NCI-H187 treated with DMSO at 0.1 percent for 48 hours (cell line): ENCODE measurements at regions not wholly inside any gene's neighbourhood (a gene's known extent, or its start where the extent isn't known, plus 50 kb on each side); places are given as distances from the start of the nearest gene placed in this dataset.
"Not testable (repeated sequence)": the region's sequence is repeated elsewhere in the genome, so short reads cannot be mapped to it uniquely, and the experiment has no call there.

Experiments
- DNase-seq: peaks from one replicate; lab custom pipeline; 2025; lab: John Stamatoyannopoulos, UW

GRCh38 chr16:10275214-10275996 lies 93.2 kb upstream of the GRIN2A start:
- DNase-seq, result not testable (repeated sequence)

DNA sequence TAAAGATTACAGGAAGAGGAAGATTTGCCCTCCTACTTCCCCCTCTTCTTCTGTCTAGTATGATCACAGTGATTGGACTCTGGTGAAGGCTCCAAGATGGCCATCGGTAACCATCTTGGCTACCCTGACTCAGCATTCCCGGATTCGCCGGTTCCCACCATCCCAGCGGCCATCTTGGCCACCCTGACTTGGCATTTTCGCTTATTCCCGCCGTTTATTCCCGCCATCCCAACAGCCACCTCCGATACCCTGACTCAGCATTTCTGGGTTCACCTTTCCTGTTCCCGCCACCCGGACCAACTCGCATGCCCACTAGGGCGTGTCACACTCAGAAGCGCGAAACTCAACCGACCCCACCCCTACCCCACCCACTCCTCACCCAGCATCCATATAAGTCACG lies 95.4 kb upstream of the GRIN2A start:
- no peak for DNase-seq

DNA sequence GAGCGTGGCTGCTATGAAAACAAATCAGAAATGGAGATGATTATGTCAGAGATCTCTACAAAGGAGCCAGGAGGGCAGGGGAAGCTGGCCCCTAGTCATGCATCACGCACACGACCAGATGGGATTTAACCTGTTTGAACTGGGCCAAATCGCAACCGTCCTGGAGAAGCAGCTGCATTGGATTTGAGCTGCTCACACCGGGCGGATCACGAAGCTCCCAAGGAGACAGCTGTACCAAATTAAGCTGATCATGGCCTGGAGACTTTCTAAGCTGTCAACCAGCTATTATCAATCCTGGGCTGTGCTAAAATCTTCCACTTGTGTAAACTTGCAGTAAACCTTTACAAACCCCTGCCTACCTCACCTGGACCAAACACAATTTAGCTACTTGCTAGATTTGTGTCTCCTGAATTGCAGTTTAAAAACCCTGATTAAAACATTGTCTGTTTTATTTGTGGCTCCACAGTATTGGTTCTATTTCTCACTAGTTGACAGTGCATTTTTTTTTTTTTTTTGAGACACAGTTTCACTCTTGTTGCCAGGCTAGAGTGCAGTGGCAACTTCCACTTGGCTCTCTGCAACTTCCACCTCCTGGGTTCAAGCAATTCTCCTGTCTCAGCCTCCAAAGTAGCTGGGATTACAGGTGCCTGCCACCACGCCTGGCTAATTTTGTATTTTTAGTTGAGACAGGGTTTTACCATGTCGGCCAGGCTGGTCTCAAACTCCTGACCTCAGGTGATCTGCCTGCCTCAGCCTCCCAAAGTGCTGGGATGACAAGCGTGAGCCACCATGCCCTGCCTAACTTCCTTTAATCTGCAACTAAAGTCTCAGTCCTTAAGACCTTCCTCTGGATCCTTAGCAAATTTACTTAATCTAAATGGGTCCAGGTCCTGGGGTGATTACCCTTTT lies 98.3 kb upstream of the GRIN2A start:
- DNase-seq, result no peak

- DNase-seq, result no peak
These were observed 100.1 kb upstream of the GRIN2A start for GRCh38 chr16:10282367-10282766.

GRCh38 chr16:10283246-10283645 lies 101.0 kb upstream of the GRIN2A start:
- not testable (repeated sequence) for DNase-seq

- not testable (repeated sequence) for DNase-seq
These were observed 95.3 kb upstream of the ATF7IP2 start for GRCh38 chr16:10290467-10291105.

- not testable (repeated sequence) for DNase-seq
These were observed 93.7 kb upstream of the ATF7IP2 start for GRCh38 chr16:10292197-10292596.

GRCh38 chr16:10292976-10293375 lies 92.9 kb upstream of the ATF7IP2 start:
- not testable (repeated sequence) for DNase-seq

DNA sequence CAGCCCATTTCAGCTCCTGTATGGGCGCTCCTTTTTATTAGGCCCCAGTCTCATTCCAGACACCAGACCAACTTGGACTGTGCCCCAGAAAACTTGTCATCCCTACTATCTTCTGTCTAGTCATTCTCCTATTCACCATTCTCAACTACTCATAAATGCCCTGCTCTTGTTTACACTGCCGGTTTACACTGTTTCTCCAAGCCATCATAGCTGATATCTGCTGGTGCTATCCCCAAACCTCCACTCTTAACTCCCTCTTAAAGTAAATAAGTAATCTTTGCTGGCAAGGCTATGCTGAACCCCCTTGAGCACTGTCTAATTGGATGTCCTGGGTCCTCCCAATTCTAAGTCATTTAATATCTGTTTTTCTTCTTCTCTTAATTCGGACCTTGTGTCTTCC lies 91.7 kb upstream of the ATF7IP2 start:
- DNase-seq, result not testable (repeated sequence)

- DNase-seq, result no peak
These were observed 88.9 kb upstream of the ATF7IP2 start for GRCh38 chr16:10296956-10297340.

- DNase-seq, result no peak
These were observed 88.4 kb upstream of the ATF7IP2 start for GRCh38 chr16:10297341-10298006.

- DNase-seq, result no peak
These were observed 85.0 kb upstream of the ATF7IP2 start for GRCh38 chr16:10300905-10301304.

DNA sequence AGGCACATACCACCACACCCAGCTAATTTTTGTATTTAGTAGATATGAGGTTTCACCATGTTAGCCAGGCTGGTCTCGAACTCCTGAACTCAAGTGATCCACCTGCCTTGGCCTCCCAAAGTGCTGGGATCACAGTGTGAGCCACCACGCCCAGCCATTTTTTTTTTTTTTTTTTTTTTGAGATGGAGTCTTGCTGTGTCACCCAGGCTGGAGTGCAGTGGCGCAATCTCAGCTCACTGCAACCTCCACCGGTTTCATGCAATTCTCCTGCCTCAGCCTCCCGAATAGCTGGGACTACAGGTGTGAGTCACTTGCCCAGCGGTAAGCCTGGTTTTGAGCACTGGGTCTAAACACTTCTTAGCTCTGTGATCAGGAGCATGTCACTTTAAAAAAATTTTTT lies 84.3 kb upstream of the ATF7IP2 start:
- not testable (repeated sequence) for DNase-seq

GRCh38 chr16:10305912-10306311 lies 79.9 kb upstream of the ATF7IP2 start:
- DNase-seq, result no peak

DNA sequence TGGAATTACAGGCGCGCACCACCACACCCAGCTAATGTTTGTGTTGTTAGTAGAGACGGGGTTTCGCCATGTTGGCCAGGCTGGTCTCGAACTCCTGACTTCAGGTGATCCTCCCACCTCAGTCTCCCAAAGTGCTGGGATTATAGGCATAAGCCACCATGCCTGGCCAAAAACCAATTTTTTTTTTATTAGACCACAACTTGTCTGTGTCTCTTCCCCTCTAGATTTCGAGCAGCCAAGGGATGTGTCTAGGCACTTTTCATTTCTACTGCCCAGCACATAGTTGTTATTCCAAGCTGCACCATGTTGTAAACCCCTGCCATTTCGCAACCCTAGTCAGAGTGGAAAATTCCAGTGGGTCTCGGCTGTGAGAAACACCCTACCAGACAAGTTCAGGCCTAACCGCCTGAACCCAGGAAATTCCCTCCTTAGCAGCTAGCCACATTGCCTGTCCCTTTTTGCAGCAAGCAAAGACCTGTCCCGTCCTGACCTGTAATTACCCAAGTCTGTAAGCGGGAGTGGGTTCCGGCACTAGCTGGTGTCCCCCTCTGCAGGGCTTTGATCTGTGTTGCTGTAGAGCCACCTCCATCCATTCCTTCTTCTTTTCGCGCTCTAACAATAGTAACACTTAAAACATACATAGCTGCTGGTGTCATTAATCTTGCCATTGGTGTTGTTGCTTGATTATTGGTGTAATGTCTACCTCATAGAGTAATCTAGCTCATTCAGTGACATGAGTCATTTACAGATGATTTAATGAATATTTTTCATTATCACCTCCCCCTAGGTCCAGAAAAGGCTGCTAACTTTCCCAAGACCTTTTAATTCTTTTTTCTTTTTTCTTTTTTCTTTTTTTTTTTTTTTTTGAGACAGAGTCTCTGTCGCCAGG lies 77.3 kb upstream of the ATF7IP2 start:
- DNase-seq, result no peak

DNA sequence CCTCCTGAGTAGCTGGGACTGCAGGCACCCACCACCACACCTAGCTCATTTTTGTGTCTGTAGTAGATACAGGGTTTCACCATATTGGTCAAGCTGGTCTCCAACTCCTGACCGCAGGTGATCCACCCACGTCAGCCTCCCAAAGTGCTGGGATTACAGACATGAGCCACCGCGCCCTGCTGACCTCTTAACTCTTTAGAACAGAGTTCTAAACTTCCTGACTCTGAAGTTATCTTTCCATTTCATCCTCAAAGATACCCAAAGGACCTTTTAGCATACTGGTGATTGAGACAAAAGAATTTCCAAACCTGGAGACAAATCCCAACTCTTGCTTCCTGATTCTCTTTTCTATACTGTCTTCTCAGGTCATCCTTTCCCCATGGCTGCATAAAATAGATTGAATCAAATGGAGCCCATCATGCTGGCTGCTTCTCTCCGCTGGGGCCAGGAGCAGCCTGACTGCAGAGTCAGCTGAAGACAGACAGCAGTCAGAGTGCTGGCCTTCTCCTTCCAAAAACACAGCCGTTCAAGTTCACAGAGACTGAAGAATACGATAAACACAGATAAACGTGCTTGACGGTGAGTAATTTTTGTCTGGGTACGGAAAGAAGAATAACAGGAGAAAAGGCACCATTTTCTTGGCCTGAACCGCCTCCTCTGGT lies 76.5 kb upstream of the ATF7IP2 start:
- no peak for DNase-seq

GRCh38 chr16:10312008-10312407 lies 73.9 kb upstream of the ATF7IP2 start:
- DNase-seq, result no peak

GRCh38 chr16:10312784-10313724 lies 72.8 kb upstream of the ATF7IP2 start:
- no peak for DNase-seq

GRCh38 chr16:10314317-10314716 lies 71.5 kb upstream of the ATF7IP2 start:
- DNase-seq, result no peak
